ENCODE measurements at regions not wholly inside any gene's neighbourhood (a gene's known extent, or its start where the extent isn't known, plus 50 kb on each side); places are given as distances from the start of the nearest gene placed in this dataset.

GRCh38 chr13:83344518-83344917 lies 537.8 kb downstream of the SLITRK1 start:
- H3K4me3 ChIP-seq (ENCODE audit: low read length) = no peak overlapping the region
- TF ChIP-seq CTCF (conservative IDR thresholded peaks at IDR 0.05; ENCODE audit: low read depth, low read length) = no peak
- DNase-seq (ENCODE audit: low read depth) = no peak

DNA sequence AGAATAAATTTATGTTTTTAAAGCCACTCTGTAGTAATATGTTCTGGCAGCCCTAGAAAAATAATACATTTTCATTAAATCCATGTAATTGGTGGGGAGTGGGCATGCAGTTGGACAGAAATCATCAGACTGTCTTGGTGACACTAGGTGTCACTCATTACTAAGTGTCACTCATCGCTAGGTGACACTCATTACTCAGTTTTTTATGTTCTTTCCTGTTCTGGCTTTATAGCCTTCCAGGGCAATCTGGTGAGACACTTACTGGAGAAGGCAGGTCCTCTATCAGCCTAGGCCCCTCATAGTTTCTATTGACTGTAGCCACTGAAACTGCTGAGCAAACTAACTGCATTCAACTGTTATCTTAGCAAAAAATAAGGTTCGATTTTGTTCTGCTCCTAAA lies 542.1 kb downstream of the SLITRK1 start:
- no peak for TF ChIP-seq CTCF (conservative IDR thresholded peaks at IDR 0.05; ENCODE audit: low read depth, low read length)
- no peak for DNase-seq (ENCODE audit: low read depth)
- H3K4me3 ChIP-seq (ENCODE audit: low read length) = no peak overlapping the region

DNA sequence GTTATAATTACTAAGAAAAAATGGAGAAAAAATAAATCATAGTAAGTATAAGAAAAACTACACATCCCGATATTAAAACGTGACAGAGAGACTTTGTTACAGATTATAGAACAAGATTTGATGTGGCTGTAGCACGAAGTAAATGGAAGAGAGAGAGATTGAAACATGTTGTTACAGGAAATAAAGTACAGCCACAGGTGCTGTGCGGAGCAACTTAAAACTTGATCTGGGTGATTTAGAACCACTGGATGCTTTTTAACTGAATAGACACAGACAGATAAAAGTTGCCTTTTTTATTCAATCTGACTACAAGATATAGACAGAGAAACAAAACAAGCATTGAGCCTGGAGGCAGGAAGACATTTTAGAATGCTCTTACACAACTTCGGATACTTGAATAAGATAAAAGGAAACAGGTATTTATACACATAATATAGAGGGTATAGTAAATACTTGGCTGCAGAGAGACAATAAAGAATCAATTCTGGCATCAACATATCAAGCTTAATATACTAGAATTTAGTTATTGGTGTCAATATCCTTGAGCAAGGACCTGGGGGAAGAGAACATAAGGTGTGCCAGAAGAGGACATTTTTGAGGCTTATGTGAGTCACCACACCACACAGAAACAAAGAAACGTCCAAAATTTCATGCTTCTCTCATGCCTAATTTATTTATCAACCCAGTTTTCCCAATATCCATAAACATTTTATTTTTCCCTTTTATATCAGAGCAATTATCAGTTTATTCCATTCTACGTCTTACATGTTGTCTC lies 548.5 kb downstream of the SLITRK1 start:
- TF ChIP-seq CTCF (conservative IDR thresholded peaks at IDR 0.05; ENCODE audit: low read depth, low read length) = no peak
- H3K4me3 ChIP-seq (ENCODE audit: low read length) = no peak overlapping the region
- no peak for DNase-seq (ENCODE audit: low read depth)

DNA sequence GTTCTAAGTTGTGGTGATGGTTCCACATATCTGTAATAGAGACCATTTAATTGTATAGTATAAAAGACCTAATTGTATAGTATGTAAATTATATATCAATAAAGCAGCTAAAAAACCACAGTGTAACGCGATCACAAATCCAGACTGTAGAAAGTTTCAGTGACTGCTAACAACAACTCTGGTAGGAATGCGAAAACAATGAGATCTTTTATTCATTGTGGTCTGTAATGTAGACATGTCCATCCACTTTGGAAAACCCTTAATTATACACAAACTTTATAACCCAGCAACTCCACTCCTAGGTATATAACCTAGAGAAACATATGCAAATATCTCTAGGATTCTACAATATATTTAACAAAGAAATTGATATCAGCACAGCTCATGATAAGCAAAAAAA lies 549.5 kb downstream of the SLITRK1 start:
- TF ChIP-seq CTCF (conservative IDR thresholded peaks at IDR 0.05; ENCODE audit: low read depth, low read length) = no peak
- no peak for DNase-seq (ENCODE audit: low read depth)
- no peak overlapping the region for H3K4me3 ChIP-seq (ENCODE audit: low read length)

DNA sequence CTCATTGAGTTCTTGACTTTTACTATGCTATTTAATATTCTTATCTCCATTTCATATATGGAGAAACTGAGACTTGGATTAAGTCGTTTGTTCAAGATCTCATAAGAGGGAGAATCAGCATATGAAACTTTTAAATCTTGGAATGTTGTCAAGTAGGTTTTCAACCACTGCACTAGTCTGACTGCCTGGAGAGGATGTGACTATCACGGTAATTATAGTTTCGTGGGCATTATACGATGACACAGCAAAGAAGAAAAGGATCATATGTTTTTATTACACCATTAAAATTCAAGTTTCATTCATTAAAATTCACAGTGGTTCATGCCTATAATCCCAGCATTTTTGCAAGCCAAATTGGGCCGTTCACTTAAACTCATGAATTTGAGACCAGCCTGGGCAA lies 555.2 kb downstream of the SLITRK1 start:
- H3K4me3 ChIP-seq (ENCODE audit: low read length) = no peak overlapping the region
- TF ChIP-seq CTCF (conservative IDR thresholded peaks at IDR 0.05; ENCODE audit: low read depth, low read length) = no peak
- DNase-seq (ENCODE audit: low read depth) = no peak

GRCh38 chr13:83325125-83325853 lies 557.0 kb downstream of the SLITRK1 start:
- TF ChIP-seq CTCF (conservative IDR thresholded peaks at IDR 0.05; ENCODE audit: low read depth, low read length) = no peak
- no peak overlapping the region for H3K4me3 ChIP-seq (ENCODE audit: low read length)
- no peak for DNase-seq (ENCODE audit: low read depth)
